Endothelial cell of umbilical vein (primary cell): ENCODE measurements at regions not wholly inside any gene's neighbourhood (a gene's known extent, or its start where the extent isn't known, plus 50 kb on each side); places are given as distances from the start of the nearest gene placed in this dataset.

ENCODE experiments used
- BruUV-seq: library from RNA; stranded (reverse); fragments of 400-500 nt; replicated peaks from 2 replicates; lab custom pipeline; 2021; lab: Mats Ljungman, UMichigan
- CTCF ChIA-PET: fragments of 300-600, 350-600 bp; sonication (Branson Sonifier 250); formaldehyde crosslinking; loops from one replicate; lab custom pipeline; 2021; ENCODE audit warnings: antibody characterized with exemption, inconsistent platforms; lab: Charles Lee
- POLR2A ChIA-PET: fragments of 300-600, 350-600 bp; sonication (Branson Sonifier 250); formaldehyde crosslinking; loops from one replicate; lab custom pipeline; 2021; ENCODE audit warnings: antibody characterized with exemption, inconsistent platforms; lab: Charles Lee
- DNase-seq: peaks from one replicate; pipeline ENCODE4 v3.0.0-alpha.2; 2011; ENCODE audit warnings: low read depth, low spot score
- FAIRE-seq: peaks from 2 replicates; lab custom pipeline; 2011; peaks lifted over from hg19 to GRCh38; lab: Jason Lieb, UNC
- H2AFZ ChIP-seq: 2 replicates; pipeline ENCODE4 v1.6.0; 2012; ENCODE audit warnings: low read depth, low read length, control low read depth, inconsistent platforms
- H3K27ac ChIP-seq: 2 replicates; pipeline ENCODE4 v1.5.1; 2011; ENCODE audit warnings: low read depth, mild to moderate bottlenecking, control low read depth, low read length, moderate library complexity; ENCODE audit not compliant: insufficient read depth
- H3K27me3 ChIP-seq, 2 experiments: 2 replicates each; pipeline versions ENCODE4 v1.6.0 to v1.6.1; 2011; ENCODE audit warnings: low read length in 2 of 2, mixed read lengths in 1 of 2; ENCODE audit not compliant: control insufficient read depth in 2 of 2, insufficient read depth in 2 of 2
- H3K36me3 ChIP-seq, 2 experiments: 2 replicates in 1 of 2; 3 replicates in 1 of 2; pipeline ENCODE4 v1.5.1; 2011; ENCODE audit warnings: low read length in 2 of 2, mild to moderate bottlenecking in 1 of 2, moderate library complexity in 1 of 2; ENCODE audit not compliant: control insufficient read depth in 2 of 2, insufficient read depth in 2 of 2; ENCODE audit errors: extremely low read depth in 1 of 2
- H3K4me1 ChIP-seq: 3 replicates; pipeline ENCODE4 v1.5.1; 2011; ENCODE audit warnings: mild to moderate bottlenecking, low read length; ENCODE audit not compliant: control insufficient read depth, insufficient read depth; ENCODE audit errors: extremely low read depth
- H3K4me2 ChIP-seq: 2 replicates; pipeline ENCODE4 v1.6.1; 2011; ENCODE audit warnings: low read length, control low read depth, mixed read lengths; ENCODE audit not compliant: insufficient read depth
- H3K4me3 ChIP-seq, 3 experiments: fragments of 200-600 bp in 1 of 3; sonication (generic), shearing (Covaris generic) in 1 of 3; replicated peaks in 1 of 3; 2 replicates each; pipeline ENCODE4 v1.5.1; 2011 to 2016; ENCODE audit warnings: control low read depth in 3 of 3, low read length in 3 of 3, mild to moderate bottlenecking in 2 of 3, inconsistent platforms in 1 of 3, low read depth in 1 of 3, moderate library complexity in 1 of 3; ENCODE audit not compliant: insufficient read depth in 1 of 3
- H3K79me2 ChIP-seq: 2 replicates; pipeline ENCODE4 v1.6.0; 2012; ENCODE audit warnings: low read length, inconsistent platforms; ENCODE audit not compliant: control insufficient read depth, insufficient read depth
- H3K9ac ChIP-seq: replicated peaks from 2 replicates; pipeline ENCODE3; 2011; ENCODE audit warnings: low read length, control low read depth; ENCODE audit not compliant: insufficient read depth; ENCODE audit errors: extremely low read depth
- H3K9me1 ChIP-seq: replicated peaks from 3 replicates; pipeline ENCODE4 v1.6.0; 2011; ENCODE audit warnings: mild to moderate bottlenecking, low read length; ENCODE audit not compliant: control insufficient read depth, insufficient read depth; ENCODE audit errors: extremely low read depth
- H3K9me3 ChIP-seq: replicated peaks from 2 replicates; pipeline ENCODE4 v1.5.1; 2012; ENCODE audit warnings: low read length, inconsistent platforms; ENCODE audit not compliant: control insufficient read depth, insufficient read depth
- H4K20me1 ChIP-seq: replicated peaks from 2 replicates; pipeline ENCODE3; 2011; ENCODE audit warnings: mild to moderate bottlenecking, low read length; ENCODE audit not compliant: control insufficient read depth, insufficient read depth; ENCODE audit errors: extremely low read depth
- CTCF ChIP-seq, 2 donors: IDR thresholded peaks; 1 replicate in 1 of 2; 2 replicates in 1 of 2; pipeline ENCODE4 v1.5.1; 2011; ENCODE audit warnings: low read length in 2 of 2, mild to moderate bottlenecking in 2 of 2, moderate library complexity in 2 of 2, control low read depth in 1 of 2, inconsistent platforms in 1 of 2, low read depth in 1 of 2; ENCODE audit not compliant: insufficient read depth in 1 of 2; ENCODE audit errors: extremely low read depth in 1 of 2
- EZH2 ChIP-seq: IDR thresholded peaks from 2 replicates; pipeline ENCODE4 v1.6.1; 2012; ENCODE audit warnings: borderline replicate concordance, low read depth, mild to moderate bottlenecking, moderate library complexity, low read length, inconsistent platforms; ENCODE audit not compliant: severe bottlenecking
- FOS ChIP-seq: IDR thresholded peaks from 2 replicates; pipeline ENCODE4 v1.6.1; 2011; ENCODE audit warnings: mild to moderate bottlenecking, low read length, moderate library complexity, borderline replicate concordance; ENCODE audit not compliant: insufficient read depth
- GATA2 ChIP-seq: IDR thresholded peaks from 2 replicates; pipeline ENCODE4 v1.7.0; 2011; ENCODE audit warnings: low read depth, mild to moderate bottlenecking, moderate library complexity, mixed read lengths, low read length; ENCODE audit not compliant: insufficient read length, insufficient read depth
- JUN ChIP-seq: IDR thresholded peaks from 2 replicates; pipeline ENCODE4 v1.6.1; 2011; ENCODE audit warnings: borderline replicate concordance, low read depth; ENCODE audit not compliant: insufficient read length, insufficient read depth
- MAX ChIP-seq: IDR thresholded peaks from 2 replicates; pipeline ENCODE4 v1.6.1; 2011; ENCODE audit not compliant: insufficient read depth, insufficient read length
- MYC ChIP-seq: IDR thresholded peaks from one replicate; pipeline ENCODE4 v1.6.1; 2011; ENCODE audit warnings: mild to moderate bottlenecking, low read depth, low read length
- POLR2A ChIP-seq: IDR thresholded peaks from 2 replicates; pipeline ENCODE4 v1.6.1; 2012; ENCODE audit warnings: low read depth, mild to moderate bottlenecking, control low read depth, low read length
- POLR2AphosphoS5 ChIP-seq: IDR thresholded peaks from 2 replicates; pipeline ENCODE4 v1.6.1; 2012; ENCODE audit warnings: low read depth, mild to moderate bottlenecking, control low read depth, low read length, moderate library complexity; ENCODE audit not compliant: insufficient read depth
- dilution Hi-C: fragments of 300-500 bp; cut with MboI; formaldehyde crosslinking; loops from one replicate; pipeline ENCODE4 v1.15.0; 2019; ENCODE audit warnings: low sequenced_read_pairs; ENCODE audit not compliant: extremely low pct_ligation_motif_present
- intact Hi-C: fragments of 100-400 bp; cut with micrococcal nuclease; formaldehyde crosslinking; loops from one replicate; pipeline ENCODE4 v1.10.0; 2022

GRCh38 chr2:208579678-208580077 is 173.1 kb downstream of the PTH2R start:
- Histone ChIP-seq H3K9ac (no peak overlapping the region), H3K4me1 (no peaks in the 10 kb centered on the region), H3K9me1 (no peaks in the 10 kb centered on the region), H3K27ac (no peak overlapping the region), H3K4me2 (no peak overlapping the region), H2AFZ (no peak overlapping the region), H3K9me3 (no peaks in the 10 kb centered on the region), H3K27me3 (no peaks in the 10 kb centered on the region), H3K36me3 (no peaks in the 10 kb centered on the region), H4K20me1 (no peaks in the 10 kb centered on the region), H3K4me3 (no peak overlapping the region), H3K79me2 (no peaks in the 10 kb centered on the region)
- TF ChIP-seq MAX: no peak
- no peak for TF ChIP-seq EZH2
- TF ChIP-seq CTCF (IDR thresholded peaks at IDR 0.05; ENCODE audit: extremely low read depth in 1 of 2, insufficient read depth in 1 of 2, low read depth in 1 of 2, low read length in 2 of 2): no peak
- no peak for TF ChIP-seq MYC
- TF ChIP-seq GATA2: no peak
- TF ChIP-seq JUN: no peak
- no peak for TF ChIP-seq POLR2AphosphoS5
- no peak for TF ChIP-seq POLR2A
- TF ChIP-seq FOS: no peak
- ChIA-PET POLR2A (no interaction called here), CTCF (no interaction called here)
- no TSS peak for BruUV-seq
- DNase-seq (no peak), FAIRE-seq (no peak)
- intact Hi-C loops: no loop called here
- dilution Hi-C loops: no loop called here
